DMS53 treated with DMSO at 0.1 percent for 48 hours (cell line): ENCODE measurements at regions not wholly inside any gene's neighbourhood (a gene's known extent, or its start where the extent isn't known, plus 50 kb on each side); places are given as distances from the start of the nearest gene placed in this dataset.

ENCODE experiments used
- DNase-seq: peaks from one replicate; lab custom pipeline; 2025; ENCODE audit not compliant: unreplicated experiment; lab: John Stamatoyannopoulos, UW

DNA sequence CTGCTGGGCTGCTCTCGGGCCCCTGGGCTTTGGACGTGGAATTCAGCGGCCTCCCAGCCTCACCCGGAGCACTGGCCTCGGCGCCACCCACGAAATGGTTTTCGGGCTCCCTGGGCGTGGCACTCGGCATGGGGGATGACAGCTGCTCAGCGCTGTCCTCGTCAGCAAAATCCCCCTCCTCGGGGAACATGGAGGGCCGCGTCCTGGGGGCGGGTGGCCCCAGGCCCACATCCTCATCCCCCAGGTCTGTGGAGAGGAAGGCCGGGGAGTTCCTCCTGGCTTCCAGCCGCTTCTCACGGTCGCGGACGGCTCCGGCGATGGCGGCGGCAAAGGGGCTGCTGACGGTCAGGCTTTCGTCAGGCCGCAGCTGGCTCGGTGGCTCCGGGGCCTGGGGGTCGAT is 88.4 kb downstream of the CTTN start:
- no peak for DNase-seq

DNA sequence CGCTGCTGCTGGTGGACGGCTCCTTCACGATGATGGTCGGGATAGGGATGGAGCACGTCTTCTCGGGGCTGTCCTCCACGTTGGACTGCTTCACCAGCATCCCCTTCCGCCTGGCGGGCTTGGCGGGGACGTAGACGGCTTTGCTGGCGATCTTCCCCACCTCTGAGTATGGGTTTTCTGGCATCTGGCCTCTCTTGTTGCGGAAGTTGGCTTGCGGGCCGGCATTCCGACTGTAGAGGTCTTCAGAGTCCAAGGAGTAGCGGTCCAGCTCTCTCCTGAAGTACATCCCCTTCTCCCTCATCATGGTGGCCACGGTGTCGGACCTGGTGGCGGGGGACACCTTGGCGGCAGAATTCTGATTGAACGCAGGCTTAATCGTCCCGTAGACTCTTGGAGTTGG is 88.8 kb downstream of the CTTN start:
- DNase-seq, result no peak

DNA sequence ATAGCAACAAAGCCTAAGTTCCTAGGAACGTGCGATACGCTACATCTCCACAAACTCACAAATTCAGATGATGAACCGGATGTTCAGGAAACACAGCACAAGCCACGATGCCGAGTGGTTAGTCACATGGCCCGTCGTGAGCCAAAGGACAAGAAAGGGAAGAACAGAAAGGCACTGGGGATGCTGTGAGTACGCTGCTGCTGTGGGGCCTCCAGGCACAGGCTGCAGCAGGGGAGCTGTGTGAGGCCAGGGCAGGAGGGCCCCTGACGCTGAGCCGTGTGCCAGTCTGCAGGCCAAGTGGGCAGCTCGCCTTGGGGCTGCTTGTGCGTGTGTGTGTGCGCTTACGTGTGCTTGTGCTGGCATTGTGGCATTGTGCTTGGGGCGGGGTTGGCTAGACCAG is 89.4 kb downstream of the CTTN start:
- no peak for DNase-seq

DNA sequence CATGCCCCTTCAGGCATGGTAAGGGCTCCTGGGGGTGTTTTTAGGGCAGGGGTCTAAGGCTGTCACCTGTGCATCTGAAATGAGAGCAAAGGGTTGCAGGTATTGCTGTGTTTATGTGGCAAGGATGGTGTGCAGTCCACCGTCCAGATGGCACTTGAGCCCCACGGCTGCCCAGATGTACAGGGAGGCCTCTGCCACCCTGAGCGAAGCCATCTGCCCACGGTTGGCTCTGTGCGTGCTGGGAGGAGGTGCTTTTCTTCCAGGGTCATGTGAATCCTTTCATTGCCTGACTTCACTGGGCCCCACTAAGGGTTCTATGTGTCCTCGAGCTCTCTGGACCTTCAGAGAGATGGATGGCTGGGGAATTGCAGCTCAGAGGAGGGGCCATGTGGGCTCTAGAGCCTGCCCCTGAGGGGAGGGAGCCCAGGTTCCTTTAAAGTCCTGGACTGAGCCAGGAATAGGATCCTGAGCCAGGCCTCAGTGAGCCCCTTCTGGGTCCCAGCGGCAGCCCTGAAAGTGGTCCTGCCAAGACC is 89.9 kb downstream of the CTTN start:
- no peak for DNase-seq

DNA sequence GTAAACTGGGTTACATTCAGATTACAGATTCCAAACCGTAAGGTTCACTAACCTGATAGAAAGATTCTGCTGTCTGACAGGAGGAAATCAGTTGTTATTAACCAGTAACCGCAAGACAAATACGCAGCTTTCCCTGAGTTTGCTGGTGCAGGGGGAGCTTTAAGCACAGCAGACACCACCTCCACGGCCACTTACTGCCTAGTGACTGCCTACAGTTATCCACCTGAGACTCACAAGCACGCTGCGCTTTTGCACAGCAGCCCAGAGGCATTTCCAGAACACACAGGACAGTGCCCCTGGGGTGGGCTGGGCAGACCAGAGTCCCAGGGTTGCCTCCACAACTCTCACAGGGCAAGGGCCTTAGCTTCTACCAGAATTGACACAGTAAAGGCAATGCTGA is 90.9 kb downstream of the CTTN start:
- no peak for DNase-seq

DNA sequence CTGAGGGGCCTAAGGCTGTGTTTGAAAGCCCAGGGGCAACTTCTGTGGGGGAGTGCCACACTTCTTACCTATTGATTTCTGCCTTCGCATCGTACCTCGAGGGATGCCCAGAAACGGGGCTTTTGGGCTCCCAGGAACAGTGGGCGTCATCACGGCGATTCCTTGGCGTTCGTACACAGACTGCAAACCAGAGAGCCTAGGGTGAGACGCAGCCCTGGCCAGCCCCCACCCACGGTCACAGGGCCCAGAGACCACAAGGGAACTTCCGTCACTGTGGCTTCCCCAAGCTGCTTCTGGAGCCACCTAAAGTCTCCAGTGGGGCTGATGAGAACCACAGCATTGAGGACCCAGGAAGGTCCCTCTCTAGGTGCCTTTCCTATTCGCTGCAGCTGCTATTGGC is 91.9 kb downstream of the CTTN start:
- no peak for DNase-seq

DNA sequence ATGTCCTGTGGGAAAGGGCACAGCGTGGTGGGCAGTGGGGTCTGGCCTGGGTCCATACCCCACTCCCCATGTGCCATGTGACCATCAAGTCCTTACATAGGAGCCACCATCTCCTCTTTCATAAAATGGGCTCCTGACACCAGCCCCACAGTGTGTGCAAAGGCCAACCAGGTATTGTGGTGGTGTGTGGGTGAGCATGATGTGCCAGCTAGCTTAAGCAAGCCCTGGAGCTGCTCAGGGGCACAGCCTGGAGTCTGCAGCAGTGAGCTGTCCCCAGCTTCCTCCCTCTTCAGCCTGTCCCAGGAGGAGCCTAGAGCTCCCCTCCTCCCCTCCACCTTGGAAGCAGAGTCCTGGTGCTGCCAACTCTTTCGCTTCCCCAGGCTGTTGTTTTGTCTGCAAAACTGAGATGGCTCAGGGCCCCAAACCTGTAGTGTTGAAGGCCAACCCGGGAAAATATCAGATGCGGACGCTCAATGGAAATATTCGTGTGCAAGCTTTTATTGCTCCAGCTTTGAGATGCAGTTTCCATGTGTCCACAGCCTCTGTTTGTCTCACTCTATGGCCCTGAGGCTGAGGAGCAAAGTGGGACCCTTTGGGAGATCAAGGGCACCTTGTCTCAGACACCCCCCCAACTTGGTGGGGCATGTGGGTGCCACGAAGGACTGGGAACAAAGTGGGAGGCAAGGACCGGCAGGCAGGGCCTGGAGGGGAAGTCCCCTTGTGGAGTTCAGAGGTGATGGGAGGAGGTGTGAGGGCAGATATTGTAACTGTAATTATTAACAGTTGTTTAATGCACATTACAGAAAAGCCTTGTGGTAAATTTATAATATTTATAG is 92.6 kb downstream of the CTTN start:
- no peak for DNase-seq

DNA sequence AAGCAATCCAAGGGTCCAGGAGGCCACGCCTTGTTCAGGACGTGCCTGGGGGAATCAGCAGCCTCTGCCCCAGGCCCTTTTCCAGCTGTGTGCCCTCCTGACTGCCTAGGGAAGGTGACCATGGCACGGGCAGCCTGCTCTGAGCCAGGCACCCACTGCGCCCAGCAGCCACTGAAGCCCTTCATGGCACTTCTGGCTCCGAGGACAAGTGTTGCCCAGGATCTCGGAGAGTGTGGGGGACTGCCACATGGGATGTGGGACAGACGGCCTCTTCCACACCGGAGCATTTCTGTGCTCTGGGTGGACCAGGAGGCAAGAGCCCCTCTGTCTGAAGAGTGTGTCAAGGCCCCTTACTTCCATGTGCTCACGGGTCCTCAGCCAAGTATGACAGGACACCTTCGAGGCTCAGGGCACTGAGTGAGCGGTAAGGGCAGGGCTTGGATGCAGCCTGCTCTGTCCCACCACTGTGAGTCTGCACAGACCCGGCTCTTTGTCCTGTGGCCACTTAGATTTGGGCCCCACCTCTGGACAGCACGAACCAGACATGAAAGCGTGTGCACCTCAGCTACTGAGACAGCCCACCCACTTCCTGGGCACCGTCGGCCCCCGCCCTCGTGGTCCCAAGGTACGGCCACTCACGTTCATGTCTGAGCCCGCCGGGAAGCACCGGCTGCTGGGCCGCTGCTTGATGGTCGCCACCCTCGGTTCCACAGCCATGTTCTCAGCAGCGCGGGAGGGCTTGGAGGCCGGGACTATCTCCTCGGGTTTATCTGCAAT is 93.6 kb downstream of the CTTN start:
- DNase-seq, result no peak

DNA sequence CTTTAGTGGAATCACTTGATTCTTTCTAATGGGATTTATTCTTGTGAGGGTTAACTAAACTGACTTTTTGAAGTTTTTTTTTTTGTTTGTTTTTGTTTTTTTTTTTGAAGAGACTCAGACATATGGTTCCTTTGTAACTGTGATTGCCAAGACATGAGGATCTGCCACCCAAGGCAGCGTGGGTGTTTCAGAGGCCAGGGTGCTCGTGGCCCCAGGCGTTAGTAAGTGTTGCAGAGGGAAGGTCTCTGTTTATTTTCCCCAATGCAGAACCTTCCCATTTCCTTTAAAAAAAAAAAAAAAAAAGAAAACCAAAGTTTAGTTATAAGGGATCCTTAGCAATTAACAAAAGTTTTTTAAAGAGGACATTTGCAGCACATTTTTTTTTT is 94.8 kb downstream of the CTTN start:
- DNase-seq, result no peak

DNA sequence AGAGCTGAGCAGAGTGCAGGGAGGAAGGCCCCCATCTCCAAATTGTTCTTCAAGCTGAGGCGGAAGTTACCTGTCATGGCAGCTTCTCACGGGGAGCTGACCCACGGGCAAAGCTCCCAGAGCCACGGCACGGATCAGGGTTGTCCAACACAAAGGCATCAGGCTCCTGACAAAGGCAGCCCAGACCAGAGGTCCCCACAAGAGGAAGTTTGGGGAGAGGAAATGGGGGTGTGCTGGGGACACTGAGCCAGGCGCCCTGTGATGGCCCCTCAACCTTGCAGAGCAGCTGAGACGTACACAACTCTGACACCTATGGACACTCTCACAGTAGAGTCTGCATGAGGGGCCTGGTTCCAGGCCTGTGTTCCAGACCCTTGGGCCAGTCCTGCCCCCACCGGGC is 95.6 kb downstream of the CTTN start:
- no peak for DNase-seq

DNA sequence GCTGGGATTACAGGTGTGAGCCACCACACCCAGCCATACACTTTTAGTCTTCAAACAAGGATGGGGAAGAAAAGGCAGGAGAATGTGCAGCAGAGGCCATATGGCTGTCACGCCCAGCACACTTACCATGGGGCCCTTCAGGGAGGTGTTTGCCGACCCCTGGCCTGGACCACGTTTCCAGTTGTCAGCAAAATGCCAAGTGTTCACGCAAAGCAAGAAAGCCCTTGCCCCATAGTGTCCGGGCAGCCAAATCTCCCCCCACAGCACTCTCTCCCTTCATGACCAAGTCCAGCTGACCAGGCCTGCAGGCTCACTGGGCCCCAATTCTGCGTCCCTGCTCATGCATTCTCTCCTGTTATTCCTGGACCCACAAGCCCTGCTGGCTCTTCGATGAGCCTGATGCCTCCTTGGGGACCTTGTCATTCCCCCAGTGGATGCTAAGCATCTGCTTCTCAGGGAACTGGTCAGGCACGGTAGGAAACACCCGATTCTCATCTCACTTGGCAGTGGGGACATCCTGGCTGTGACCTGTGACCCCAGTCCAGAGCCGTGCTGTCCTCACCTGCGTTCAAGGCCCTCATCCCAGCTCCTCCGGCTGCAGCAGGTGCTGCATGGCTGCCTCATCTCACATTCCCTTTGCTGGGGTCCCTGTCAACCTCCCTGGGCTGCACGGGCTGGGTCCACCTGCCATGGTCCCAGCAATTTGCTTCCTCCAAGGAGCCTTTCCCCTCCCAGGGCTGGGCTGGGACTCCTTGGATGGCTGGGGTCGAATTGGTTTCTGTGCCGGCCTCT is 96.4 kb downstream of the CTTN start:
- no peak for DNase-seq

DNA sequence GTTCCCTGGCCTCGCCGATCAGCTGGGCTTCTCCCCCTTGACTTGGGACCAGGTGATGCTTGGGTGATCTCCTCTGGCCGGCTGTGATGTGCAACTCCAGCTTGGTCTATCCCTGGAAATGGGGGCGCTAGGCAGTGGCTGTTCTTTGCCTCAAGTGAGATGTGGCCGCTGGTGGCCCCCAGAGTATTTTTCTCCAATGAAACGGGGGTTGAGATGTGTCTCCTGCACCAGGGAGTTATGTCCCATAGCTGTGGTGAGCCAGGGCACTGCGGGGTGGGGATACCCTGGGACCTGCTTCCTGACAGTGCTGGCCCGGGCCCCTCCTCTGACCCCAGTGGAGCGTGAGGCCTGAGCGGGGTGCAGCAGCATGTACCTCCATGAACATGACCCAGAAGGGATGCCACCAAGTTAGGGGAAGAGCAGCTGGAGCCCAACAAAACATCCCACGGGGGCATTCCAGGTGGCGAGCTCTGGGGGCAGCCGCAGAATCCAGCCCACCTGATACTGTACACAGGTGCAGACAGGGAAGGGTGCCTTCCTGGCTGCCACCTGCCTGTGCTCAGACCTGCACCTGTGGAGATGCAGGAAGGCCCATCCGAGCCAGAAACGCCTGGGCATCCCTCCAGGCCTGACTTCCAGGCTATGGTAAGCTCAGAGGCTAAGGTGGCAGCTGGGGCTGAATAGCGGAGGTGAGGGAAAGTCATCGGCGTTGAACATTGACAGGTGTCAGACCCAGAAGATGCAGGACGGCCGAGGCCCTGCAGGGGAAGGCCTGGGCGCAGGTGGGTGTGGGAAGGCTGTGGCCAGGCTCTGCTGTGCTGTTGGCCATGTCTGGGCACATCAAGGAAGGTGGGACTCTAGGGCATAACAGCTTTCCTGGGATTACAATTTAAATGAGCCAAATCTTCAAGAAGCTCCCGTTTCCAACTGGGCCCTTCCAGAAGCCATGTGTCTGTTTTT is 97.3 kb downstream of the CTTN start:
- DNase-seq, result no peak

DNA sequence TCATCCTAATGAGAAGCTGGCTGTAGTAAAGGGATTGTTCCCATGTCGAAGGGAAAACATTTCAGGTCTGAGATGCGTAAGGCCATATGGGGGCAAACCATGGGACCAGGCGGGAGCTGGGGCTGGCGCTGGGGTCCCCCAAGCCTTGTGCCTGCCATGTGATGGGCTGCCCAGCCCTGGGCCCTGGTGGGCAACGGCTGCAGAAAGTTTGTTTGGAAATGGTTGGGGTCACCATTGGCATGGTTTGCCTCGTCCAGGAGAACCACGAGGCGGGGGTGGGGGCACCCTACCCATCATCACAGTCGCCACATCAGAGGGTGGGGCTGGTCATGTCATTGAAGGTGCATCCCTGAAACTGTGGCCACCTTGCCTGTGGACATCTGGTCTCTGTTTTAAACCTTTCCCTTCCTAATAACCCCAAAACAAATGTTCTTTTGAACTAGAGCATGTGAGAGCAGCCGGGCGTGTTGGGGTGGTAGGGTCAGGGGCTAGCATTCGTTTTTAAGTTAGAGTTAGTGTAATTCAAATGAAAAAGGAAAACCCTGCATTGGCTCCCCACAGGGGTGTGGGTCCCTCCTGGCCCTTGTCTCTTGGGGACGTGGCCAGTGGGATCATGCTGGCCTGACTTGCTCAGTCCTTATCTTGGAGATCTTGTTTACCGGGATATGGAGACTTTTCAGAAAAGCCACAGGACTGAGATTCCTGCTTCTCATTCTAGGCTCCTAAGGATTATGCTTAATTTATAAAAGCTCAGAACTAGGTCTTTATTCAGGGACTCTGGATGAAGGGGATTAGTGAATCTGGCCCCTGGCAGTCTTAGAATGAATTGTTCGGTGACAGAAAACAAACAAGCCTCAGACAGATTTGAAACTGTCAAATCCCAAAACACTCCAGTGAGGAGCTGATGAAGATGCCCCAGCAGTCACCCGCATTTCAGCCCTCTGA is 98.5 kb downstream of the CTTN start:
- no peak for DNase-seq

DNA sequence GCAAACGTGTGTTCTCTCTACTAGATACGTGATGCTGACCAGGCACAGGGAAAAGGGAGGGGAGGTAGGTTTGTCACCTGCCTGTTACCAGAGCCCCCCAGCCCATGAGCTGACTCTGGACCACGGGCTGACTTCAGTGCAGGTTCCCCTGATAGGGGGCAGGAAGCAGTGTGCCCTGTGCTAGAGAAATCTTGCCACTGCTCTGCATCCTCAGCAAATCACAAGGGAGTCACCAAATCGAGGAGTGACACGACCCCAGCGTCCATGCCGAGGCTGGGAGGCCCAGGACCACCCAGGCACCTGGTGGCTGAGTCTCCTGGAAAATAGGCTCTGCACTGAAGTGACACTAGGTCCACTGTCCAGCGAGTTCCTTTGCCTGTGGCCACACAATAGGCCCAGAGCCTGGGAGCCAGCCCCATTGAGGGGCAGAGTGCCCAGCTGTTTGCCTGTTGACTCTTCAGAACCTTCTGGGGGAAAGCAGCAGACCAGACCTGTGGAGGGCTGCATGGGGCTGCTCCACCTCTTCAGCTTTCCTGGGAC is 99.3 kb downstream of the CTTN start:
- no peak for DNase-seq

DNA sequence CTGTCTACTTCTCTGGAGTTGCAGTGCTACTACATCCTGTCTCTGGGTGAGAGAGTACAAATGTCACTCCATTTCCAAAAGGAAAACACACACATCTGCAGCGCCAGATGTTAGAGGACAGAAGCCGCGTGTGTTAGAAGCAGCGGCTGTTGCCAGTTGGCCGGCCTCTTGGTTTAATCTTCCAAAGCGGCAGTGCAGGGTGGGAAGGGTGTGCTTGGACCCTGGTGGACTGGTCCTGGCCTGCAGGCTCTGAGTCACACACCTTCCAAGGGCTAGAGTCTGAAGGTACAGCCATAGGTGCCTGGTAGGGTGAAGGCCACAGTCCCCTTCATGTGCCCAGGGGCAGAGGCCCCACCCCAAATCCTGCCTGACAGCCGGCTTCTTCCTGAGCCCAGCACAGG is 99.8 kb downstream of the CTTN start:
- DNase-seq, result no peak

DNA sequence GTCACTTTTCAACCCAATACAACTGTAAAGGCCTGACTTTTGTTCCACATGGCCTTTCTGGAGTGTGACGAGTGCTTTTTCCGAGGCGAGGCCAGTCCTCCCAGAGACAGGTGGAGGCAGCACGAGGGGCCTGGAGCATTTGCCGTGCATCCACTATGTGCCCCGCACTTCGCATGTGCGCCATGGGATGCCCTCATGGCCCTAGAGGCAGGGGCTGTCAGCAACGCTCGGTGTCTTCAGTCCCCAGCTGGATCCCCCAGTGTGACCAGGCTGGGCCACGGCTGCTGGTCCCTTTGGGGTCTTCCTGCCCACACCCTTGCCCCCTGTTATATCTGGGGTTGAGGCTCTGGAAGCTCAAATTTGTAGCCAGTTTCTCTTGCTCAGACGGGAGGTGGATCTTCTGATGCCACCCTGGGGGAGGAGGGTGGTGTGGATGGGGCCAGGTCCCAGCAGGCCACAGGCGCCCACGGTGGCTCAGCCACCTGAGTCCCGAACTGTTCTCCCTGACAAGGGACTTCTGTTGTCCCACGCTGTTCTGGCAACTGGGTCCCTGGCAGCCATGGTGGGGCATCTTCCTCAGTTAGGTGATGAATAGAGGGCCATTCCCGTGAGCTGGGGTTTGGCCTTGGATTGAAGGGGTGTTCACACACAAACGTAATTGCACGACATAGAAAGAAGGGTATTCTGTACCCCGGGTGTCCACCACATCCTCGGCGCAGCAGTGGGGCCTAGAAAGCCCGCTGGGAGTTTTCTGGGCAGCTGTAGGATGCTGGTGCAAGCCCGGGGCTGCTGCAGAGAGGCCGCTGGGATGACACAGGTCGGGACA is 100.9 kb downstream of the CTTN start:
- DNase-seq, result no peak

DNA sequence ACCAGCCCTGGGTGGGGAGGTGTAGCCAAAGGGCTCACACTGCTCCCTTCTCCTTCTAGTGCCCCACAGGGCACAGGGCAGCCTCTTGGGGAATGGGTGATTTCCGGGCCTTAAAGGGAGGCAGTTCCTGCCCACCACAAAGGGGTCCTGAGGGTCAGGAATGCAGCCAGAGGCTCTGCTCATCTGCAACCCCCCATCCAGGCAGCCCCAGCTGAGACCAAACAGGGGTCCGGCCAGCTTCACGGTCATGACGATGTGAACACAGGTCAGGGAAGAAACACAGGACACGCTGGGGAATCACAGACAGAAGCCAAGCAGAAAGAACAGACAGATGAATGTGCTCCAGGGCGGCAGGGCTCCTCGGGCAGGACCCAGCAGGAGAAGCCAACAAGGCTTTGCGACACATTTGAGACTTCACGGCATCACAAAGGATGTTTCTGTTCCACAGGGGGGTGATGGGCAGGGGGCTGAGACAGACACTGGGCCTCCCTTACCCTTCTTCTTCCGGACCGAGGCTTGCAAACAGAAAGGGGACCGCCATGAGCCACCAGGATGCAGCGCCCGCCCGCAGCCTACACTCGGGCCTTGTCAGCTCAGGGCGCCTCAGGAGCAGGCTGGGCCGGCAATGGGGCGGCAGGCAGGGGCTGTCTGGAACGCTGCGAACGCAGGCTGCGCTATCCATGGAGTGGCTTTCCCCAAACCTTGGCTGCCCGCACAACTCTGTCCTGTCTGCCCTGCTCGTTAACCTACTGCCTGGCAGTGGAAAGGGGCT is 101.9 kb downstream of the CTTN start:
- DNase-seq, result no peak
